Panc1 (cell line): ENCODE measurements at regions not wholly inside any gene's neighbourhood (a gene's known extent, or its start where the extent isn't known, plus 50 kb on each side); places are given as distances from the start of the nearest gene placed in this dataset.

Experiments used
- ATAC-seq: fragments of 200-7000 bp; cut with Tn5 transposase; 2 replicates; pipeline ENCODE4 v1.9.1; 2020; ENCODE audit warnings: mild to moderate bottlenecking, moderate library complexity
- BruUV-seq: library from RNA; stranded (reverse); fragments of 400-500 nt; replicated peaks from 2 replicates; lab custom pipeline; 2021; lab: Mats Ljungman, UMichigan
- CTCF ChIA-PET: fragments of 300-600 bp; sonication (Branson Sonifier 250); formaldehyde crosslinking; loops from one replicate; lab custom pipeline; 2022; ENCODE audit warnings: antibody characterized with exemption; lab: Charles Lee
- POLR2A ChIA-PET: fragments of 300-600 bp; sonication (Branson Sonifier 250); formaldehyde crosslinking; loops from one replicate; lab custom pipeline; 2022; ENCODE audit warnings: antibody characterized with exemption; lab: Charles Lee
- DNase-seq: peaks from one replicate; pipeline ENCODE4 v3.0.0-alpha.2; 2010; ENCODE audit warnings: low read depth, low spot score
- H3K27ac ChIP-seq: 2 replicates; pipeline ENCODE4 v1.5.1; 2011; ENCODE audit warnings: mild to moderate bottlenecking, low read length, inconsistent platforms
- H3K27me3 ChIP-seq: fragments of 200-500 bp; sonication (Bioruptor generic); 2 replicates; pipeline ENCODE4 v1.6.0; 2014; ENCODE audit warnings: low read length, inconsistent platforms; ENCODE audit not compliant: control insufficient read depth, insufficient read depth
- H3K36me3 ChIP-seq: fragments of 200-500 bp; sonication (Bioruptor generic); 2 replicates; pipeline ENCODE4 v1.5.1; 2014; ENCODE audit warnings: inconsistent platforms, mild to moderate bottlenecking, low read length, moderate library complexity; ENCODE audit not compliant: control insufficient read depth, insufficient read depth
- H3K4me1 ChIP-seq: 2 replicates; pipeline ENCODE4 v1.5.1; 2011; ENCODE audit warnings: inconsistent platforms, mild to moderate bottlenecking, low read length, moderate library complexity; ENCODE audit not compliant: control insufficient read depth, insufficient read depth
- H3K4me3 ChIP-seq, 2 experiments: 2 replicates each; pipeline ENCODE4 v1.5.1; 2011 to 2012; ENCODE audit warnings: low read depth in 2 of 2, low read length in 2 of 2, mild to moderate bottlenecking in 2 of 2, inconsistent platforms in 1 of 2, moderate library complexity in 1 of 2
- H3K9me3 ChIP-seq: fragments of 200-500 bp; sonication (Bioruptor generic); 2 replicates; pipeline ENCODE4 v1.5.1; 2014; ENCODE audit warnings: low read depth, mild to moderate bottlenecking, inconsistent platforms, low read length, moderate library complexity; ENCODE audit not compliant: control insufficient read depth, insufficient read depth
- CTCF ChIP-seq: fragments of 450-650 bp; IDR thresholded peaks from 2 replicates; pipeline ENCODE4 v1.5.1; 2017; ENCODE audit warnings: mild to moderate bottlenecking
- POLR2AphosphoS5 ChIP-seq: IDR thresholded peaks from 2 replicates; pipeline ENCODE4 v1.6.1; 2012; ENCODE audit warnings: mild to moderate bottlenecking, low read depth, low read length, moderate library complexity
- REST ChIP-seq, 2 experiments: IDR thresholded peaks; 2 replicates each; pipeline ENCODE4 v1.6.1; 2011 to 2012; ENCODE audit warnings: low read depth in 2 of 2, control low read depth in 1 of 2, low read length in 1 of 2, mild to moderate bottlenecking in 1 of 2, moderate library complexity in 1 of 2; ENCODE audit not compliant: insufficient read depth in 1 of 2
- SIN3A ChIP-seq: IDR thresholded peaks from 2 replicates; pipeline ENCODE4 v1.6.1; 2012; ENCODE audit warnings: low read depth, mild to moderate bottlenecking, low read length, moderate library complexity, borderline replicate concordance; ENCODE audit not compliant: insufficient read depth
- TCF7L2 ChIP-seq: IDR thresholded peaks from 2 replicates; pipeline ENCODE4 v1.6.1; 2011; ENCODE audit warnings: mild to moderate bottlenecking, low read depth, low read length, inconsistent platforms
- in situ Hi-C: cut with HindIII; loops from 2 replicates; pipeline ENCODE4 v1.10.0; 2016; ENCODE audit warnings: low sequenced_read_pairs, low pct_unique_long_range_greater_than_20kb
- intact Hi-C: fragments of 100-400 bp; cut with micrococcal nuclease; formaldehyde crosslinking; loops from one replicate; pipeline ENCODE4 v1.10.0; 2022; ENCODE audit not compliant: unreplicated experiment

- Histone ChIP-seq H3K36me3 (no peaks in the 10 kb centered on the region), H3K27me3 (no peaks in the 10 kb centered on the region), H3K27ac (no peak overlapping the region), H3K9me3 (no peaks in the 10 kb centered on the region), H3K4me1 (no peaks in the 10 kb centered on the region), H3K4me3 (no peak overlapping the region)
- POLR2A ChIA-PET = no interaction called here
- intact Hi-C loops = no loop called here
- no TSS peak for BruUV-seq
- in situ Hi-C loops = no loop called here
- DNase-seq (no peak), ATAC-seq (no peak)
- CTCF ChIA-PET = no interaction called here
- TF ChIP-seq POLR2AphosphoS5 (no peak), REST (IDR thresholded peaks at IDR 0.05; ENCODE audit: insufficient read depth in 1 of 2, low read depth in 2 of 2, low read length in 1 of 2) (no peak), TCF7L2 (no peak), SIN3A (no peak), CTCF (no peak)
Measured at GRCh38 chr1:96971849-96972602, 250.4 kb downstream of the PTBP2 start.

GRCh38 chr1:96973605-96974004 lies 252.0 kb downstream of the PTBP2 start:
- POLR2A ChIA-PET = no interaction called here
- no peak overlapping the region for H3K4me3 ChIP-seq
- H3K27me3 ChIP-seq = no peaks in the 10 kb centered on the region
- no peaks in the 10 kb centered on the region for H3K4me1 ChIP-seq
- no peak for TF ChIP-seq TCF7L2
- no peak for TF ChIP-seq REST (IDR thresholded peaks at IDR 0.05; ENCODE audit: insufficient read depth in 1 of 2, low read depth in 2 of 2, low read length in 1 of 2)
- no peak for TF ChIP-seq POLR2AphosphoS5
- no peak for TF ChIP-seq CTCF
- CTCF ChIA-PET = no interaction called here
- no peaks in the 10 kb centered on the region for H3K9me3 ChIP-seq
- H3K36me3 ChIP-seq = no peaks in the 10 kb centered on the region
- no peak for ATAC-seq
- no peak overlapping the region for H3K27ac ChIP-seq
- BruUV-seq = no TSS peak
- no peak for DNase-seq
- intact Hi-C loops (no loop called here), in situ Hi-C loops (no loop called here)
